ENCODE measurements at regions not wholly inside any gene's neighbourhood (a gene's known extent, or its start where the extent isn't known, plus 50 kb on each side); places are given as distances from the start of the nearest gene placed in this dataset.

- H3K9ac ChIP-seq (ENCODE audit: low read length in 3 of 3), result no peak overlapping the region
- FAIRE-seq (no peak), DNase-seq (no peak)
- no peaks in the 10 kb centered on the region for H3K9me3 ChIP-seq (ENCODE audit: control insufficient read depth in 2 of 3, insufficient read depth in 1 of 3, low read length in 3 of 3)
- no peaks in the 10 kb centered on the region for H3K36me3 ChIP-seq (ENCODE audit: control insufficient read depth in 2 of 3, insufficient read depth in 3 of 3, low read length in 3 of 3)
- H3K4me1 ChIP-seq (ENCODE audit: control insufficient read depth in 2 of 3, insufficient read depth in 2 of 3, low read depth in 1 of 3, low read length in 3 of 3), result no peaks in the 10 kb centered on the region
- H3K27me3 ChIP-seq (ENCODE audit: control insufficient read depth, insufficient read depth, low read length), result no peaks in the 10 kb centered on the region
- TF ChIP-seq CTCF (IDR thresholded peaks at IDR 0.05; ENCODE audit: borderline replicate concordance, extremely low read depth, insufficient read depth), result no peak
- no peak overlapping the region for H3K27ac ChIP-seq (ENCODE audit: low read depth in 2 of 2, low read length in 2 of 2)
- intact Hi-C loops (cut with DNase I), result no loop called here
- no peak overlapping the region for H3K4me3 ChIP-seq (ENCODE audit: low read length in 3 of 3)
Observed at GRCh38 chr4:188270273-188271069, 131.2 kb downstream of the TRIML1 start.

GRCh38 chr4:188275686-188276085 is 136.4 kb downstream of the TRIML1 start:
- no peak for FAIRE-seq

GRCh38 chr4:188279184-188279583 is 139.9 kb downstream of the TRIML1 start:
- H3K9me3 ChIP-seq (ENCODE audit: control insufficient read depth in 2 of 3, insufficient read depth in 1 of 3, low read length in 3 of 3), result no peaks in the 10 kb centered on the region
- no peak for DNase-seq
- no peak overlapping the region for H3K9ac ChIP-seq (ENCODE audit: low read length in 3 of 3)
- H3K4me3 ChIP-seq (ENCODE audit: low read length in 3 of 3), result no peak overlapping the region
- intact Hi-C loops (cut with DNase I), result no loop called here
- H3K27me3 ChIP-seq (ENCODE audit: control insufficient read depth, insufficient read depth, low read length), result no peaks in the 10 kb centered on the region
- peaks cover 0 to 2% (median 0%) of the 10 kb centered on the region in 3 donors for H3K4me1 ChIP-seq (ENCODE audit: control insufficient read depth in 2 of 3, insufficient read depth in 2 of 3, low read depth in 1 of 3, low read length in 3 of 3)
- no peak overlapping the region for H3K27ac ChIP-seq (ENCODE audit: low read depth in 2 of 2, low read length in 2 of 2)
- no peak for FAIRE-seq
- no peaks in the 10 kb centered on the region for H3K36me3 ChIP-seq (ENCODE audit: control insufficient read depth in 2 of 3, insufficient read depth in 3 of 3, low read length in 3 of 3)
- TF ChIP-seq CTCF (IDR thresholded peaks at IDR 0.05; ENCODE audit: borderline replicate concordance, extremely low read depth, insufficient read depth), result no peak

More at GRCh38 chr4:188275686-188276085, 136.4 kb downstream of the TRIML1 start:
- H3K9ac ChIP-seq (ENCODE audit: low read length in 3 of 3), result no peak overlapping the region
- no peaks in the 10 kb centered on the region for H3K4me1 ChIP-seq (ENCODE audit: control insufficient read depth in 2 of 3, insufficient read depth in 2 of 3, low read depth in 1 of 3, low read length in 3 of 3)
- H3K36me3 ChIP-seq (ENCODE audit: control insufficient read depth in 2 of 3, insufficient read depth in 3 of 3, low read length in 3 of 3), result no peaks in the 10 kb centered on the region
- intact Hi-C loops (cut with DNase I), result no loop called here
- DNase-seq, result no peak
- no peaks in the 10 kb centered on the region for H3K9me3 ChIP-seq (ENCODE audit: control insufficient read depth in 2 of 3, insufficient read depth in 1 of 3, low read length in 3 of 3)
- no peak overlapping the region for H3K27ac ChIP-seq (ENCODE audit: low read depth in 2 of 2, low read length in 2 of 2)
- H3K27me3 ChIP-seq (ENCODE audit: control insufficient read depth, insufficient read depth, low read length), result no peaks in the 10 kb centered on the region
- TF ChIP-seq CTCF (IDR thresholded peaks at IDR 0.05; ENCODE audit: borderline replicate concordance, extremely low read depth, insufficient read depth), result no peak
- H3K4me3 ChIP-seq (ENCODE audit: low read length in 3 of 3), result no peak overlapping the region
